ENCODE measurements at regions not wholly inside any gene's neighbourhood (a gene's known extent, or its start where the extent isn't known, plus 50 kb on each side); places are given as distances from the start of the nearest gene placed in this dataset.
"Not testable (repeated sequence)": the region's sequence is repeated elsewhere in the genome, so short reads cannot be mapped to it uniquely, and the experiment has no call there.

DNA sequence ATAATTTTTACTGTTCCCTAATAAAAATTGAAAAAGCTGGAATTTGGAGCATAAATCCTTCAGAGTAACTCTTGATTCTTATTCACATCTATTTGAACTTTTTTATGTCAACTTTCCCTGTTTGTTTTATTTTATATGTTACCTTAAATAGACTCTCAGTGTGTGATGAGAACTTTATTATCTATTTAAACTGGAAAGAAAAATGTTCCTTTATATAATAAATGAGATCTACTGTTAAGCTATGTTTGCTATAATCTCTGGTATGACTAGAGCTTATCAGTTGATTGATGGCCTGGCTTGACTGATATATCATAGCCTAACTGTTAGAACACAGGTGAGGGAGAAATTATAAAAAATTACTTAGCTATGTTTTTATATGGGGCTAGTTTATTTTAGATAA, 330.6 kb upstream of the EPHA6 start:
- DNase-seq (ENCODE audit: low spot score): no peak

GRCh38 chr3:96488708-96489107, 325.7 kb upstream of the EPHA6 start:
- DNase-seq (ENCODE audit: low spot score): no peak

DNA sequence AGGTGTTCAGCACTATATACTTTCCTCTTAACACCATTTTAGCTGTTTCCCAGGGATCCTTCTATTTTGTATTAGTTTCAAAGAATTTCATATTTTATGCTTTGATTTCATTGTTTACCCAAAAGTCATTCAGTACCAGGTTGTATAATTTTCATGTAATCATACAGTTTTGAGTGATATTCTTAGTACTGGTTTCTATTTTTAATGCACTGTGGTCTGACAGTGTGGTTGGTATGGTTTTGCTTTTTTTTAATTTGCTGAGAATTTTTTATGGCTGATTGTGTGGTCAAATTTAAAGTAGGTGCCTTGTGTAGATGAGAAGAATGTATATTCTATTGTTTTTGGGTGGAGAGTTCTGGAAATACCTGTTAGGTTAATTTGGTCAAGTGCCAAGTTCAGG, 323.4 kb upstream of the EPHA6 start:
- DNase-seq (ENCODE audit: low spot score): no peak

GRCh38 chr3:96491868-96492267, 322.5 kb upstream of the EPHA6 start:
- no peak for DNase-seq (ENCODE audit: low spot score)

GRCh38 chr3:96510334-96510733, 304.1 kb upstream of the EPHA6 start:
- DNase-seq (ENCODE audit: low spot score): no peak

GRCh38 chr3:96537165-96537564, 277.2 kb upstream of the EPHA6 start:
- no peak for DNase-seq (ENCODE audit: low spot score)

DNA sequence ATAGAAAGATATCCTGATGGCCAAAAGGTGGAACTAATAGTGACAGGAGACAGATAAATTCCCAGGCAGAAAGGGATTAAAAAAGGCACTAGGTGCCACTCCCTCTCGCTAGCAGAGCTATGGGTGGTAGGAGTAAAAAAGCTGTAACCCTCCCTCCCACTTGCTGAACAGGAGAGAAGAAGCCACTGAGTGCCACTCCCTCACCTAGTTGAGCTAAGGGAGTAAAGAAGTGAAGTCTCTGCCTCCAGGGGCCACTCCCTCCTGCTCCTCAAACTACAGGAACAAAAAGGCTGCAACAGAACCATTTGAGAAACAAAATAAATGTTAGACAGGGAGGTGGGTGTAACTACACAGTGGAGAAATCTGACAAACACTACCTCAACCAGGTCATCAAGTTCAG, 276.2 kb upstream of the EPHA6 start:
- no peak for DNase-seq (ENCODE audit: low spot score)

- DNase-seq (ENCODE audit: low spot score): no peak
Observed at GRCh38 chr3:96548073-96548472, 266.3 kb upstream of the EPHA6 start.

GRCh38 chr3:96576935-96577334, 237.5 kb upstream of the EPHA6 start:
- DNase-seq (ENCODE audit: low spot score): no peak

DNA sequence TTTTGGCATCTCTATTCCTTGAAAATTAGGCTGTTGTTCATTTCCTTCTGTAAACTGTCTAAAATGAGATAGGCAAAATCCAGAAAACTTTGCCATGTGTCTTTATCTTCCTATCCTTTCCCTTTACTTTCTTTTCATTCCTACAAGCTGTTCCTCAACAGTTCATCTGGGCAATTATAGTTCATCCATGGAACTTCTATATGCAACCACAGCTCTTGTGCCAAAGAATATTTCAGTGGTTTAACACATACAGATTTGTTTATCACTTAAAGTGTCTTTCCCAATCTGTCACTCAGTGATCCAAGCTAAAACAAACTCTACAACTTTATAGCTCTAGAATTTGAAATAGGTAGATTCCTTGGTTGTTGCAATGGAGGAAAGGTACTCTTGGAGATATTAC, 230.3 kb upstream of the EPHA6 start:
- no peak for DNase-seq (ENCODE audit: low spot score)

GRCh38 chr3:96606865-96607264, 207.5 kb upstream of the EPHA6 start:
- DNase-seq (ENCODE audit: low spot score): not testable (repeated sequence)

GRCh38 chr3:96619475-96619874, 194.9 kb upstream of the EPHA6 start:
- DNase-seq (ENCODE audit: low spot score): no peak

- DNase-seq (ENCODE audit: low spot score): no peak
Observed at GRCh38 chr3:96622878-96623277, 191.5 kb upstream of the EPHA6 start.

GRCh38 chr3:96631050-96631449, 183.3 kb upstream of the EPHA6 start:
- no peak for DNase-seq (ENCODE audit: low spot score)

DNA sequence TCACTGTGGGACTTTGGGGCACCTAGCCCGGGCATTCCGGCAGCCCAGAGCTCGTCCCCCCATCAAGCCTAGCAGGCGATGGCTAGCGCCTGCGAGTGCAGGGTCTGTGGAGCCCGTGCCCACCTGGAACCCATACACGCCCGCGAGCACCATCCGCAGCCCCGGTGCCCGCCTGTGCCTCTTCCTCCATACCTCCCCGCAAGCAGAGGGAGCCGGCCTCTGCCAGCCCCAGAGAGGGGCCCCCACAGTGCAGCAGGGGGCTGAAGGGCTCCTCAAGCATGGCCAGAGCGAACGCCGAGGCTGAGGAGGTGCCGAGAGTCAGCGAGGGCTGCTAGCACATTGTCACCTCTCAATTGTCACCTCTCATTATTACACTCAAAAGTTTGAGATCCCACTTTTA, 167.8 kb upstream of the EPHA6 start:
- DNase-seq (ENCODE audit: low spot score): no peak

DNA sequence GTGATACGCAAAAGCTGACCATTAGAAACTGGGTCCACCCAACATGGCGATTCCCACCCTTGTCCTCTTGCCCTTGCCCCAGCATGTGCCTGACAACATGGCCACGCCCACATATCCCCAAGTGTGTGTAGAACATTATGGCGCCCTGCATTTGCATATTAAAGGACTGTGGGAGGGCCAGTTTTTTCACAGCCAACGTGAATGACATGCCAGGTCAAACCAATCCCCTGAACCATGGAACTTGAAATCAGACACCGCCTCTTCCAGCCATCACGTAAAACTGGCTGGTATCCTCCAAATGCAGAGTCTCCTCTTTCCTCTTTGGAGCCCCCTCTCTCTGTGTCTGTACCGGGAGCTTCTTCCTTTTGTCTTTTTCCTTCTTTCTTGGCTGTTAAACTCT, 156.7 kb upstream of the EPHA6 start:
- DNase-seq (ENCODE audit: low spot score): no peak

DNA sequence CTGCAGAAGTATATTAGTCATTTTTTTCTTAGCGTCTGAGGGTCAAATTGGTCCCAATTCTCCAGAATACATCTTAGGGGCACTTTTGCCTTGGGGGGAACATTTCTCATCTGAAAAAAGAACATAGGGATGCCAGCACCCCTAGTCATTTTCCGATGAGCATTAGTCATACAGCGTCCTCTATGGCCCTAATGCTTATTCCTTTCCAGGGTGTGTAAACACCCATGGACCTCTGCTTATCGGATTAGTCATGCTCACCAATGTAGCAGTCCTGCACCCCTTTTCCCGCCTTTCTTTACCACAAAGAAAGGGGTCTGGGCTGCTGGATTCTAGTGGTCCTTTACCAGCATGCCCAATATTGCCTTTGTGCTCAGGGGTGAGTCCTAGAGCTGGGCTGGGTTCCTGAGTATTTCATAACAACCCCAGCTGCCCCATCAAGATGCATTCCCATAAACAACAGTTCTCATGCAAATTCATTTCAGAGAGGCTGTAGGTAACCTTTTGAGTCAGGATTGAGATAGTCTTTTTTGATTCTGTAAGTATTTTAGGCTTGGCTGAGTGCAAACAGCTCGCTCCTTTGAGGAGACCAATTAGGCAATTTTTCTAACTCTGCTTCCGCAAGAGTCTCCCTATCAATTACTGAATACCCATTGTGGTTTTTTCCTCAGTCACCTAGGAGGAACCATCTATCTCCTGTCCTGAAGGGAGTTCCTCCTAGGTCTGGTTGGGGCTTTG, 142.4 kb upstream of the EPHA6 start:
- DNase-seq (ENCODE audit: low spot score): not testable (repeated sequence)

DNA sequence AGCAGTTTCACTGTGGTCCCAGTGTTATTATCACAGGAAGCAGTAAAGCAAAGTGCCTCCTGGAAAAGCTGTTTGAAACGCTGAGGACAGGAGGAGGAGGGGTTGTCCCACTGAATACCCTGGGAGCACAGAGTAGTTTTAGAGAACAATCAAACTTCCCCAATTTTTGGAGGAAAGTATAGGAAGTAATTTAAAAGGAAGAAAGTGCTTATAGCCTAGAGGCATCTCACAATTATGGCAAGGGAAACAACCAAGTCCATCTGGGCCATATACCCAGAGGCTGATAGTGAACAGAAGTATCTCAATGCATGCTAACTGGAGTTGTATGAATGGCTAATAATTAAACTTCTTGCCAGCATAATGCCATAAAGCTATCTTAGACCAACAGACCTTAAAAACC, 137.2 kb upstream of the EPHA6 start:
- DNase-seq (ENCODE audit: low spot score): no peak

DNA sequence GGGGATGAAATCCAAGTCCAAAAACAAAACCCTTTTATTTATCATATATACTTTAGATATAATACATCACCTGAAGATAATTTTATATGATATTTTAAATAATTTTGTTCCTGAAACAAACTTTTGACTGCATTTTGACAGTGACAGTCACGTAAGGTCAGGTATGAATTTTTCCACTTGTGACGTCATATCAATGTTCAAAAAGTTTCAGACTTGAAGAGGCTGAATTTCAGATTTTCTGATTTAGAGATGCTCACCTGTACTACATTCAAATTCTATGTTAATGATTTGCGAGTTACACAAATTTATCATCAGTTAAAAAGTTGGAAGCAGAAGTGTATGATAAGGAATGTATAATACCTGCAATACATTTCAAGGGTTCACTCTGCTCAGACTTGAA, 136.1 kb upstream of the EPHA6 start:
- DNase-seq (ENCODE audit: low spot score): no peak

- DNase-seq (ENCODE audit: low spot score): no peak
Observed at GRCh38 chr3:96700322-96701315, 113.8 kb upstream of the EPHA6 start.

GRCh38 chr3:96705895-96706294, 108.5 kb upstream of the EPHA6 start:
- DNase-seq (ENCODE audit: low spot score): no peak

DNA sequence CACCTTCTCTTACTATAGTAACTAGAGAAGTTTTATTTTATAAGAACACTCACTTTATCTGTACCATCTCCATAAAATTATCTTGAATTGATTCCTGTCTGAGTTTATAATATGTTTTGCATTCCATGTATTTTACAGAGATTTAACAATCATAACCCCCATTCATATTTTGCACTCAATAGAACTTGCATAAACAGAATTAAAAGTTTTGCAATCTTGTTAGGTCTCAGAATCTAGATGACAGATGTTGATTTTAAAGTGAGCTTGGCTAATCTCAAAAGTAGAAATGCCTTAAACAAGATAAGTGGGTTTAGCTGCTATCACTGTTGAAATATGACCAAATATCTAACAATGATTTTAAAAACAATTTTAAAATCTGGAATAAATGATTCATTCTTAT, 107.9 kb upstream of the EPHA6 start:
- DNase-seq (ENCODE audit: low spot score): no peak

GRCh38 chr3:96711816-96712215, 102.6 kb upstream of the EPHA6 start:
- no peak for DNase-seq (ENCODE audit: low spot score)
